Forelimb muscle (tissue), 1 donor: ENCODE measurements at regions not wholly inside any gene's neighbourhood (a gene's known extent, or its start where the extent isn't known, plus 50 kb on each side); places are given as distances from the start of the nearest gene placed in this dataset.
A peak's percentile ranks its signal among the peaks of the same experiment; 100 is the strongest.
"Not testable (repeated sequence)": the region's sequence is repeated elsewhere in the genome, so short reads cannot be mapped to it uniquely, and the experiment has no call there.

Experiments
- DNase-seq: peaks from one replicate; pipeline ENCODE4 v3.0.0-alpha.2; 2013; ENCODE audit warnings: low read depth

DNA sequence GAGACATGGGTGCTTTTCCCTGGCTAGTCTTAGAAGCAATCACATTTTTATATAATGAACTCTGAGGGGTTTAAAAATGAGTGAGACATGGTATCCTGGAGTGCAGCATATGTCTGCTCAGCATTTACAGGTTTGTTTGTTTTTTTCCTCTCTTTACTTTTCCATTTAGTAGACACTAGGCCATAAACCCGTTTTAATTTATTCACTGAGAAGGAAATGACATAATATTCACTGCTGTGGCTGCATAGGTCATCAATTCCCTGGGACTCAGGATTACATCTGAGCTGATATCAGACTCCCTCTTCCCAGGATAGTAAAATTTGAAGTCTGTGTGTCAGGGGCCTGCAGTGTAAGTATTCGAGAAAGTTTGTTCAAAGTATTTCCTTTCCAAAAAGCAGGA is 178.9 kb upstream of the SPRY1 start:
- DNase-seq: no peak

DNA sequence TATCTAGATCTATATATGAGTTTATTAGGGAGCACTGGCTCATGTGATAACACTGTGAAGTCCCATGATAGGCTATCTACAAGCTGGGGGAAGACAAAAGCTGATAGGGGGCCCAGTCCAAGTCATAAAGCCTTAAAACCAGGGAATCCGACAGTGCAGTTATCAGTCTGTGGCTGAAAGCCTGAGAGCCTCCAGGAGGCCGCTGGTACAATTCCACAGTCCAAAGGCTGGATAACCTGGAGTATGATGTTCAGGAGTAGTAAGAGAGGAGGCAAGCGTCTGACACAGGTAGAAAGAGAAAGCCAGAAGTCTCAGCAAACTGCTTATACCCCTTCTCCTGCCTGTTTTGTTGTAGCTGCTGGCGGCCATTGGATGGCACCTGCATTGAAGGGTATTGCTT is 177.6 kb upstream of the SPRY1 start:
- no peak for DNase-seq

GRCh38 chr4:123229286-123229685 is 167.3 kb upstream of the SPRY1 start:
- no peak for DNase-seq

- no peak for DNase-seq
Observed at GRCh38 chr4:123230061-123230460, 166.5 kb upstream of the SPRY1 start.

DNA sequence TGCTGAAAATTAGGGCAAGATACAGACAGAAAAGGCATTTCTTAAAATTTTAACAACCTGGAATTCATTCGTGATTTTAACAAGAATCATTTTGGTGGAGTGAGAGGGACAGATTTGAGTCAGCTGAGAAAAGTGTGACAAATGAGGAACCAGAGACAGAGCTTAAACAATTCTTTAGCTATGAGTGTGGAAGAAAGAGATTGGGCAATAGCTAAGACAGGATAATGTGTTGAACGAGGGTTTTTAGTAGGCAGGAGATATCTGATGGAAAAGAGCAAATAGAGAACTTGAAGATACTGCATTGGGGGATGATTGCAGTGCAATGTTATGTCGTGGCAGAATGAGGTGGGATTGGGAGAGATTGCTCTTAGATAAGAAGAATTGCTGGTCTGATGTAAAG is 164.2 kb upstream of the SPRY1 start:
- DNase-seq: no peak

DNA sequence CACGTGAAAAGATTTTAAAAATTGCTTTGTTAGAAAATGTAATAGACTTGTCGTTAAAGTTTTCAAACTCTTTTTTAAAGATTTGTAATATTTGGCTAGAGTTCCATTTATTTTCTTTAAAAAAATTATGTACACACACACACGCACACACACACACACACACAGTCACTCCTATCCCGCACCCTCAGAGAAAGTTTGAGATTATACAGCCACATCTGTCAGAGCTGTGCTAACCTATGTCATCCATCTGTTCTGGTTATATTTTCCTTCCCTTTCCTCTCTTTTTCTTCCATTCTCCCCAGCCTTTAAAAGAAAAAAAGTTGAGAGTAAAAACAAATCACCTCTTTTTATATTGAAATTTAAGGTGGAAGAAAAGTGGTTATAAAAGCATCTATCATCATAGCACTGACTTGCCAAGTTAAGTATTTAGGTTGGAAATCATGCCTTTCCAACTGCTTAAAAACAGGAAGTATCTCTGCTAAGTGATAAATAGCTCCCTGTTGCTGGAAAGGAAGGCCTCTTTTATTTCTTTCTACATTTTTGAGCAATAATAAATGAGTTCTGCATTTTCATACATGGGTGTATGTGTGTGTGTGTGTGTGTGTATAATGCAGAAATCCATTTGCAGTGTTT is 163.3 kb upstream of the SPRY1 start:
- no peak for DNase-seq

DNA sequence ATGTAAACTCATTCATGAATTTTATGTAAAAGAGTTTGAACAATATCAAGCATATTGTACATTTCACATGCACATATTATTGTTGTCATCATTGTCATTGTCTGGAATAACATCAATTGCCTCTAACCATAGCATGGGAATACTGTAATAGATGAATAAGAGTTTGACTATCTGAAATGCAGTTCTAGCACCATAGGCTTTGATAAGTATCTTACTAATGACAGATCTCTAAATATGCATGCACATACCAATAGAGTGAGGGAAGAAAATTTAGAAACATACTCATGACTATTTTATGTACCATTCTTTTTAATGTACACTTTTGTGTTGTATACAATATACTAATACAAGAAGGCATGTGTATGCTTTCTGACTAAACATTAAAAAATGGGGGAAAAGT is 161.6 kb upstream of the SPRY1 start:
- no peak for DNase-seq

- no peak for DNase-seq
Observed at GRCh38 chr4:123235431-123235830, 161.2 kb upstream of the SPRY1 start.

GRCh38 chr4:123236606-123237005 is 160.0 kb upstream of the SPRY1 start:
- DNase-seq: no peak

DNA sequence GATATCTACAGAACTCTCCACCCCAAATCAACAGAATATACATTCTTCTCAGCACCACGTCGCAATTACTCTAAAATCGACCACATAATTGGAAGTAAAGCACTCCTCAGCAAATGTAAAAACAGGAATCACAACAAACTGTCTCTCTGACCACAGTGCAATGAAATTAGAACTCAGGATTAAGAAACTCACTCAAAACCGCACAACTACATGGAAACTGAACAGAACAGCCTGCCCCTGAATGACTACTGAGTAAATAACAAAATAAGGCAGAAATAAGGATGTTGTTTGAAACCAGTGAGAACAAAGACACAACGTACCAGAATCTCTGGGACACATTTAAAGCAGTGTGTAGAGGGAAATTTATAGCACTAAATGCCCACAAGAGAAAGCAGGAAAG is 156.3 kb upstream of the SPRY1 start:
- DNase-seq: not testable (repeated sequence)

- not testable (repeated sequence) for DNase-seq
Observed at GRCh38 chr4:123243220-123243619, 153.4 kb upstream of the SPRY1 start.

GRCh38 chr4:123244137-123244536 is 152.5 kb upstream of the SPRY1 start:
- no peak for DNase-seq

- no peak for DNase-seq
Observed at GRCh38 chr4:123246085-123246484, 150.5 kb upstream of the SPRY1 start.

DNA sequence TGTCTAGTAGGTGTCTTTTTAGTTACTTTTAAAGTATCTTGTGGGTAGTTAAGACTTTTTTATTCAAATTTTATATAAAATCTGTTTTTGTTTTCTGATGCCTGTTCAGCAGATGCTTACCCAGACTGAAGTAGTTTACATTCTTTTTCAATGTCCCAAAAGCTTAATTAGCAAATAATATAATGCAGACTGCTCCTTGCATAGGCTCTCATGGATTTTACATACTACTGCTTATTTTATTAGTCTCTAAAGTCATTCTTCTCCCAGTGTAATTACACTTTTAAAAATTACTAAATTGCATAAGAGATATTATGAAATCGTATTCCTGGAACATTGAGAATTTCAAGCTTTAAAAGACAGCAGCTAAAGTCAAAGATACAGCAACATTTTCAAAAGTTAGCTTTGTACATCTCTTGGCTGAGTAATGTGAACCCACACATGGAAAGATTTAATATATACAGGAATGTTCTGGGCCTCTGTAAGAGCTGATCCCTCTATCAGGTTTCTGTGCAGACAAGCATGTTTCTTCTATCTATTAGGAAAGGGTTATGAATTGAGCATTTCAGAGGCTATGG is 148.4 kb upstream of the SPRY1 start:
- DNase-seq: no peak

DNA sequence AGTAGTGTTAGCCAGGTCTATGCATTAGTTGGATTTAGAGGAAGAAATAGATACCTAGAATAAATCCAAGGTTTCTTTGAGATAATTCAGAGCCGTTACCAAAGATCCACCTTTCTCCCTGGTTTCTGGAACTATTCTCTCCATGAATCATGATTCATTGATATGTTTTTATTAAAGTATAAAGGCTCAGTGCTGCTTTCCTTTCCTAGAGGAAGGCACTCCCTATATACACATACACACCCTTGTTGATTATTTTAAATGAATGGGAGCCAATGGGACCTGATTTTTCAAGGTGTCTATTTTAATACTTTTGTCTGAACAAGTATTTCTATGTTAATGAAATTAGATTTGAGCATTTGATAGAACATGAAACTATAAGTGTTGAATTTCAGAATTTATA is 146.8 kb upstream of the SPRY1 start:
- no peak for DNase-seq

DNA sequence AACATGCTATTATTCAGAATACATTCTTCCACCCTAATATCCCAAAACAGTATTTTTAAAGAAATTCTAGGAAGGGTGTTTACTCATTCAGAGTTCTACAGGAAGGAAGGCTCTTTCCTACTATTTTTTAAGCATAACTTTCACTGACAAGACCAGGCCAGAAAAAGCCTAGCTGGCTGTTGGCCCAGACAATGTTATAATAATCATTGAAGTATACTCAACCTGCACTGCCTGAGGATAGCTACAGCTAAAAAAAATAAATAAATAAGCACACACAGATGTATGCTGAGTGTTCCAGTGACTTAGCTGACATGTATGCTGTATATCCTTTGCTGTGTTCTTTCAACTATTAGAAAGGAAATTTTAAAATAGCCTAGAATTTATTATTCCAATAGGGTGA is 145.8 kb upstream of the SPRY1 start:
- peak; percentile 80 for DNase-seq

DNA sequence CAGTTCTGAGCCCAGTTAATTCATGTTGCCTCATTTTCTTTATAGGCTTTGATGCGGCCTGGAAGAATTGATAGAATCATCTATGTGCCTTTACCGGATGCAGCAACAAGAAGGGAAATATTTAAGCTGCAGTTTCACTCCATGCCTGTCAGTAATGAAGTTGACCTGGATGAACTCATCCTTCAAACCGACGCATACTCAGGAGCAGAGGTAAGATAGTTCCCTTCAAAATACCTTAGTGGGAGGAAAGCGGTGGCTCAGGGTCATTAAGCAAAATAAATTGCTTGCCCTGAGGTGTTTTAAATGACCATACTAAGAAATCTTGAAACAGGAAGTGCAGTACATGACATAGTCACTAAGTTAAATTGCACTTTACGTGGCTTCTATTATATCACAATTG is 140.6 kb upstream of the SPRY1 start:
- DNase-seq: no peak

- DNase-seq: no peak
Observed at GRCh38 chr4:123256901-123257300, 139.7 kb upstream of the SPRY1 start.

DNA sequence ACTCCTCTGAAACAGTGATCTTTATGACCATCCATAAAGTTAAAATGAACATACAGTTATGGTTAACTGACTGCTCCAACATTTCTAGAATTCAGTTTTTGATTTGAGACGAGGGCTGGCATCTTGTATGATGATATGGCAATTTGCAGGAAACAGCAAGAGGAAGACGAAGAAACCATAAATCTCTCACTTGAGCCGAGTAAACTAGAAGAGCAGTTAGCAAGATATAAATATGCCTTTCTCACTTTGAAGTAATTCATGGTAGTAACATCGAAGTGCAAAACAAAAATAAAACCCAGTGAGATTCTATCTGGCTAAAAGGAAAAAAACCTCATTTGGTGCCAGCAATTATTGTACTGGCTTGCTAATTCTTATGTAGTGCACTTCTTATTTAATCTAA is 139.0 kb upstream of the SPRY1 start:
- no peak for DNase-seq

GRCh38 chr4:123259676-123260646 is 136.6 kb upstream of the SPRY1 start:
- DNase-seq: no peak

GRCh38 chr4:123260653-123261052 is 135.9 kb upstream of the SPRY1 start:
- DNase-seq: no peak

DNA sequence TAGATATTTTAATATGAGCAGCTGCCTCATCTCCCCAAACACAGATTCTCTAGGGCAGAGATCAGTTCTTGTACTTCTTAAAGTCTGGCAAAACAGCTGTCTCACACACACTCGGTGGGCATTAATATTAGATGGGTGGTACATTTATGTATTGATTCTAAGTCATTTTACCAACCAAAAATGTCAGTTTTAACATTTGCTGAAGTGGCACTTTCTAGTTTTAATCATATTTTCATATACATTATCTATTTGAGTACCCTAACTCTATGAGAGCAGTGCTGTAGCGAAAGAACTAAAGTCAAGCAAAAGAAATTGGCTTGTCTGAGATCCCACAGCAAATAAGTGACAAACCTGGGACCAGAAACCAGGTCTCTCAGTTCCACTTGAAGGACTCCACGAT is 134.5 kb upstream of the SPRY1 start:
- DNase-seq: no peak

DNA sequence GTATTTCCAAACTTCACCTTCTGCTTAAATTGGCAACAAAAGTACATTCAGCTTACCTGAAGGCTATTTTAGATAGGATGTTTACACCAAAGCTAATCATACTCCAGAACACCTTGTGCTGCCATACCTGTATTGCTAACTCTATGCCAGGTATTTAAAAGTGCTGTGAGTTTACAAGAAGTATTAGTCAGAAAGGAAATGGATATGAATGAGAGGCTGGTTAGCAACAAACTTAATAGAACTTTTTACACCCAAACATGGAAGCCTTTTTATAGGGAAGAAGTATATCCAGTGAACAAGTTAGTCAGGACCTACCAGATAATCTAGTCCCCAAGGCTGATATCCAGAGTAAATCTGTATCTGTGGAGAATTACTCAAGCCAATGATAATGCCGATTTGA is 131.2 kb upstream of the SPRY1 start:
- DNase-seq: no peak
